Kidney tubule cell (primary cell): ENCODE measurements at regions not wholly inside any gene's neighbourhood (a gene's known extent, or its start where the extent isn't known, plus 50 kb on each side); places are given as distances from the start of the nearest gene placed in this dataset.
"Not testable (repeated sequence)": the region's sequence is repeated elsewhere in the genome, so short reads cannot be mapped to it uniquely, and the experiment has no call there.

Source experiments
- DNase-seq: peaks from one replicate; pipeline ENCODE4 v3.0.0-alpha.2; 2018; ENCODE audit warnings: low spot score

DNA sequence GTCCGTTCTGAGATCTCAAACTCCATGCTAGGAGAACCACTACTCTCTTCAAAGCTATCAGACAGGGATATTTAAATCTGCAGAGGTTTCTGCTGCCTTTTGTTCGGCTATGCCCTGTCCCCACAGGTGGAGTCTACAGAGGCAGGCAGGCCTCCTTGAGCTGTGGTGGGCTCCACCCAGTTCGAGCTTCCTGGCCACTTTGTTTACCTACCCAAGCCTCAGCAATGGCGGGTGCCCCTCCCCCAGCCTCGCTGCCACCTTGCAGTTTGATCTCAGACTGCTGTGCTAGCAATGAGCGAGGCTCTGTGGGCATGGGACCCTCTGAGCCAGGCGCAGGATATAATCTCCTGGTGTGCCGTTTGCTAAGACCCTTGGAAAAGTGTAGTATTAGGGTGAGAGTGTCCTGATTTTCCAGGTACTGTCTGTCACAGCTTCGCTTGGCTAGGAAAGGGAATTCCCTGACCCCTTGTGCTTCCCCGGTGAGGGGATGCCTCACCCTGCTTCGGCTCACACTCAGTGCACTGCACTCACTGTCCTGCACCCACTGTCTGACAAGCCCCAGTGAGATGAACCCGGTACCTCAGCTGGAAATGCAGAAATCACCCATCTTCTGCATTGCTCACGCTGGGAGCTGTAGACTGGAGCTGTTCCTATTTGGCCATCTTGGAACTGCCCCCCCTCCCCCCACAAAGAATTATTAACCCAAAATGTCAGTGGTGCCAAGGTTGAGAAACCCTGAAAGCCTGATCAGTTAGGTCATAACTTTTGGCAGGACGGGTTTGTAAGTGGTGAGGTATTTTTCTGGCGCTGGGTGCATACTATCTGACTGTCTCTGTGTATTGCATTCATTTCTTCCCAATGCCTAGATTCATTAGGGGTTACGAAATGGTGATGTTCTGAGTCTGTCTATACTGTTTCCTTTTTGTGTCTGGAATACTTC, 181.4 kb downstream of the TEX29 start:
- not testable (repeated sequence) for DNase-seq

GRCh38 chr13:111502957-111503356, 182.5 kb downstream of the TEX29 start:
- DNase-seq: no peak

- no peak for DNase-seq
Measured at GRCh38 chr13:111503376-111503775, 182.9 kb downstream of the TEX29 start.

DNA sequence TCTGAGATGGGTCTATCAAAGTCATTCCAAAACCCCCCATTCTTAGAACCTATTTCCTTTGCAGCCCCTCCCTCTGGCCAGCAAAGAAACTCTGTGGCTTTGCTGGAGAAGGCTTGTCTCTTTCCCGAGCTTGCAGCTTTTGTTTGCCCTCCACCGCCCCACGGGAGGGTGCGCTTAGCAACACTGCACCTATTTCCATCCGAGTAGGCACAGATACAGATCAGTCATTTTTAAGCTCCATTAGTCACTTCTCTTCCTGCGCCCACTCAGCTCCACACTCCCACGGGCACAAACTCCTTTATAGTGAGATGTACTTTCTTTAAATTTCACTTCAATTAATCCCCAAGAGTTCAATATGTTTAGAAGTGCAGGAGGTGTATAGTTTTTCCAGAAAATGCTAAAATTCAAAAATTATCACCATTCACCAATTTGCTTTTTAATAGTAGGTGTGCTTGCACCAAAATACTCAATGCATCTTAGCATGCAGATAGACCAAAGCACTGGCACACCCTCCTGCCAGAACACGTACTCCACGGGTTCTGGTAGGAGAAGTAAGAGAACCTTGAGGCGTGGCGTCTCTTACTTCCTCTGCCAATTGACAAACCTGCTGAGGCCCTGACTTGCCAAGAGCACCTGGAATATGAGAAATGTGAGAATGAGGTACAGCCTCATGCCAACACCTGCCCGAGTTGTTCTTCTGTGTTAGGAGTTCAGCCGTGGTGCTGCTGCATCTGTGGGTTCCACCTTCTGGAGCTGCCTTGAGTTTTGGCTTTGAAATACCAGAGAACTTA, 183.7 kb downstream of the TEX29 start:
- DNase-seq: no peak

DNA sequence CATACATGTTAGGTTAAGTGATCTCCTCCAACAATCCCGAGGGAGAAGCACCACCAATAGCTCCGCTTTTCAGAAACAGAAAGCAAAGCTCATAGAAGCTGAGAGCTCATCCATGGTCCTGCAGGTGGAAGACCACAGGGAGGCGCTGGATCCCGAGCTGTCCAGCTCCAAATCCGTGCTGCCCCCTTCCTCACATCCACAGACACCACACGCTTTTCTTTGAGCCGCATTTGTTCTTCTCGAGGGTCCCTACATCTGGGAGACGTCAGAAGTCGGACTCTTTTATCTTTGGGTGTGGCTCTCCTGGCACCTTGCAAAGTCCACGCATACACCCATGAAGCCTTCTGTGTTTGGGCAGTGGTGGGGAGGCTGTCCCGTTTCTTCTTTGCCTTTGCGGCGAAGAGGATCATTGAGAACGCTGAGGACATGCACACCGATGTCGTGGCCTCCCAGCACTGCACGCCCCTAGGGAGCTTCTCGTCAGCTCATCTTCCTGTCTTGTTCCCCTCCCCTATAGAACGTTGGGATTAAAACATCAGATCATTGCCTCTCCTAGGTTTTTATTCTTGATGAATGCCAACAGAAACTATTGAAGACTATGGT, 184.8 kb downstream of the TEX29 start:
- no peak for DNase-seq

- DNase-seq: no peak
Measured at GRCh38 chr13:111506125-111506524, 185.7 kb downstream of the TEX29 start.

DNA sequence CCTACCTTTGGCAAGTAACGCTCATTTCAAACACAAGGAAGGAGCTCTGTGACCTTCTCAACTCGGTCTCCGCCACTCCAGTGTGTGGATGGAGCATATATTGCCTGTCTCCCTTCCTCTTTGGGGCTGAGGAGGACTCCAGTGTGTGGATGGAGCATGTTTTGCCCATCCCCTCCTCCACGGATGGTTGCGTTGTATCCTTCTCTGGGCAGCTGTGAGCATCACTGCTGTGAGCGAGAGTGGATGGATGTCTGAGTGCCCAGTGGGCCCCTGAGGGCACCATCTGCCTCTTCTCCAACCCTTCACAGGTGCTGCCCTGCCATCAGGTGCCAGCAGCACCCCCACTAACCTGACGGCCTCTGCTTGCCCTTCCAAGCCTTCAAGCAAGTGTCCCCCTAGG, 186.2 kb downstream of the TEX29 start:
- no peak for DNase-seq

- no peak for DNase-seq
Measured at GRCh38 chr13:111508164-111508870, 187.9 kb downstream of the TEX29 start.

GRCh38 chr13:111508902-111509509, 188.6 kb downstream of the TEX29 start:
- DNase-seq: no peak

- no peak for DNase-seq
Measured at GRCh38 chr13:111510502-111511218, 190.2 kb downstream of the TEX29 start.

GRCh38 chr13:111511219-111511732, 190.8 kb downstream of the TEX29 start:
- no peak for DNase-seq

DNA sequence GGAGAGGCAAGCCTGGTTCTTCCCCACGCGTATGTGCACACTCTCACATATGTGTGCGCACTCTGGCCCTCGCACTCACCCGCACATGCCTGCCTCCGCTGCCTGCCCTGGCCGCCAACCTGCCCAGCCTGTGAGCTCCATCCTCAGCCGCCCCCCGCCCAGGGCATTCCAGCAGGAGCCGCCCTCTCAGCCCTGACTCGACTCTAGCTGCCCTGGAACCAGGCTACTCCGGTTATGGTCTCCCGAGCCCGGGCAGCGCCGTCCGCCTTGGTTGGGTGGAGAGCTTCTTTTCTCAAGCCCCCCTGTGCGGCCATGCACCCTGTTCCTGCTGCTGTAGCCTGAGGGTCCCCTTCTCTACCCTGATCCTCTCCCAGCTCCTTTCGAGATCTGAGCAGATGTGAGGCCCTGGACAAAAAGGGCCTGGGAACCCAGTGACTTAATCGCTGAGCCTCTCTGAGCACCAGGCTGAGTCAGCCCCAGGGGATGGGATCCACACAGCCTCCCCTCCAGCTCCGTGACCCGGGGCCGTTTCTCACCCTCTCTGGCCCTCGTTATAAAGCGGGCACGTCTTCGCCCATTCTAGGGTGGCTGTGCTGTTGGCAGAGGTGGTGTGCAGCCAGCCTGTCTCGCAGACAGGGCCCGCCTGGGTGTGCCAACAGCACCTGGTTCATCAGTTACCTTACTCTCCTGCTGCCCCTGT, 191.5 kb downstream of the TEX29 start:
- DNase-seq: no peak

- DNase-seq: no peak
Measured at GRCh38 chr13:111512707-111513106, 192.3 kb downstream of the TEX29 start.

DNA sequence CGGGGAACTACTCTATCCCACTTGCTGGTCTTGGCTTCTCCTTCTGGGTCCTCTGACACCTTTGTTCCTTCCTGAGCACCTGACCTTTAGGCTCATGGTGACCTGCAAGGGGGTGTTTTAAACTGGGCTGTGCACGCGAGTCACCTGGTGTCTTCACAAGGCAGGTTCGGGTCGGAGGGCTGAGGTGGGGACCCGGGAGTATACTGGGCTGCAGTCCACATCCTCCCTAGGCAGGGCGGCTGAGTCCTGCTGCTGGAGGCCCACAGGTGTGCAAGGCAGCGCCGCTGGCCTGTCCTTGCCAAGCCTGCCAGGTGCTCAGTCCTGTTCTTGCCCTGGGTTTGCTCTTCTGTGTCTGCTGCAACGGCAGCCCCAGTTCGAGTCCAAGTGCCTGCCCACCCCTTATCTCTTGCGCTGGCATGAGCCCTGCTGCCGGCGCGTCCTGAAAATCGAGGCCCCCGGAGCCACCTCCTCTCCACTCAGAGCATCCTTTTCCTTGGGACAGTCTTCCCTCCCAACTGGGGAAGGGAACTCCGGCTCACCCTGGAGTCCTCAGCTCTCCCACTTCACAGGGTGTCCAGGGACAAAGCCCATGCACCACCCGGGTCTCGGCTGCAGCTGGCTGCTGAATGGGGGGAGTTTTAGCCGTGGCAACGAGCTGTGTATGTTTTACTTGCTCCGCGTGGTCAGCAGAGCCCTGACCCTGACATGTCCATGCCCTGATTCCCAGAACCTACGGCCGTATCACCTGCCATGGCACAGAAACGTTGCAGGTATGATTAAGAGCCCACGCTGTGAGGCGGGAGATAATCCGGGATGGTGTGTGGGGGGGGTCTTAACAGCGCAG, 193.5 kb downstream of the TEX29 start:
- no peak for DNase-seq

GRCh38 chr13:111514610-111515306, 194.3 kb downstream of the TEX29 start:
- DNase-seq: no peak

DNA sequence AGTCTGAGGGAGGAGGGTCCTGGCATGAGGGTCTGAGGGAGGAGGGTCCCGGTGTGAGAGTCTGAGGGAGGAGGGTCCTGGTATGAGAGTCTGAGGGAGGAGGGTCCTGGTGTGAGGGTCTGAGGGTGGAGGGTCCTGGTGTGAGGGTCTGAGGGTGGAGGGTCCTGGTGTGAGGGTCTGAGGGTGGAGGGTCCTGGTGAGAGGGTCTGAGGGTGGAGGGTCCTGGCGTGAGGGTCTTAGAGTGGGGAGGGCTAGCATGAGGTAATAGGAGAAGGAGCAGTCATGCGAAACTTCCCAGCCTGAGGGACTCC, 194.8 kb downstream of the TEX29 start:
- DNase-seq: no peak

DNA sequence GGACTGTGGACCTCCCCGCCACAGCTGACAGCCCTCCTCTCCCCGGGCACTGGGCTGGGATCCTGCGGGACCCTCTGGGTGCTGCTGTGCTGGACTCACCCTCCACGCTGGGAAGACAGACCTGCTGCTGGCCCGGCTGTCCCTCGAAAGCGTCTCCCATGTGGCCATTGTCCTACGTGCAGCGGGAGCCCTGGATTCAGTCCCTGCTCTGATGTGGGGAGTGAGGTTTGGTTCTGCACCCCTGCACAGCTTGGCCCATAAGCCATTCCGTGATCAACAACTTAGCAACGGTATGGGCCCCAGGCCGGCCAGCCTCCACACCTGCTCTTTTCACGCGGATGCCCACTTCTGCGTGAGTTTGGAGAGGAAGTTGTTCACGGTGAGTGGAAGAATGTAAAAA, 195.2 kb downstream of the TEX29 start:
- DNase-seq: no peak

DNA sequence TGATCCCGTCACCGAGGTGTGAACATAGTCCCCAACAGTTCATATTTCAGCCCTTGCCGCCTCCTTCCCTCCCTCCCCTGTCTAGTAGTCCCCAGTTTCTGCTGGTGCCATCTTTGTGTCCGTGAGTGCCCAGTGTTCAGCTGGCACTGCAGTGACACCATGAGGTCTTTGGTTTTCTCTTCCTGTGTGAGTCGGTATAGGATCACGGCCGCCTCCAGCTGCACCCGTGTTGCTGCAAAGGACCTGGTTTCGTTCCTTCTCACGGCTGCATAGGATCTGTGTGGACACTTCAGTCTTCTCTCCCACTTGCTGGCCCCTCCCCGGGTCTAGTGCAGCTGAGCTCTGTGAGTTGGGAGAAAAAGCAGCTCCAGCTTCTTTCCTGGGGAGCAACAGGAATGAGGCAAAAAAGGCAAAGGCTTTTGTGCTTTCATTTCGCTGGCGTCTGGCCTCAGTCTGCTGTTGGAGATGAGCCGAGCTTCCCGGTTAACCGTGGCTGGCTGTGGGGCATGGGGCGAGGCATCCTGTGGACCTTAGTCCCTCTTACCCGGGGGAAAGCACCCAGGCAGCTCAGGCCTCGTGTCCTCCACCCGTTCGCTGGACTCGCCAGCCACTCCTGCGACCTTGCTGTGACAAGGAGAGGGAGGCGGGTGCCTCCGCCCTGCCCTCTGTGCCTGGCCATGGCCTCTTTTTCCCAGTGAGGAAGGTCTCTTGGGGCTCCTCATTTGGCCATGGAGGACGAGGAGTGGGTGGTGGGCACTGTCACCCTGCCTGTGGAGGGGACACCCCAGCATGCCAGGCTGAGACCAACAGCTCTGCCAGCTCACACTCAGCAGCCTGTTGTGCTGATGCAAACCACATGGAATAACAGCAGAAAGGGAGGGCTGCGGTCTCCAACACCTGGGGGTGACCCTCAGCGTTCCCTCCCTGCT, 196.5 kb downstream of the TEX29 start:
- DNase-seq: no peak
